ENCODE measurements at regions not wholly inside any gene's neighbourhood (a gene's known extent, or its start where the extent isn't known, plus 50 kb on each side); places are given as distances from the start of the nearest gene placed in this dataset.

DNA sequence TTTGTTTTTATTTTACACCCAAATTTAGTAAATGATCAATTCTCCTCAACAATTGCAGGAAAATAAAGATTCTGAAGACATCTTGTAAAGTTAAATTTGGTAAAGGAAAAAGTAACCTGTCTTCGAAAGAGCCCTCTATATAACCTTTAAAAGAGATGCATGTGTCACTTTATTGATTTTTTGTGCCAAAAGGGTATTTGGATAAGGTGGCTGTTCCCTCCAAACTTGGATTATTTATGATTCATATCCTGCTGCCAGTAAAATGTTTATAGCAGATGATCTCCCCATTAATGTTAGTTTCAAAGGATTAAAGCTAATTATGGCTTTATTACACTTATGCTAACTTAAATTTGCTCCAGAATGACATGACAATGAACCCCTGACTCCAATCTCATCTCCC lies 98.8 kb downstream of the DUSP6 start:
- Mint-ChIP-seq H3K4me1 (ENCODE audit: unreplicated experiment) (peaks cover 31% of the 10 kb centered on the region), H3K4me3 (no peak overlapping the region), H3K9me3 (peaks cover 5% of the 10 kb centered on the region), H3K27me3 (no peaks in the 10 kb centered on the region), H3K36me3 (no peaks in the 10 kb centered on the region), H3K27ac (no peak overlapping the region)
- no peak for DNase-seq (ENCODE audit: extremely low spot score, unreplicated experiment)
- TF ChIP-seq, protein P1, sequence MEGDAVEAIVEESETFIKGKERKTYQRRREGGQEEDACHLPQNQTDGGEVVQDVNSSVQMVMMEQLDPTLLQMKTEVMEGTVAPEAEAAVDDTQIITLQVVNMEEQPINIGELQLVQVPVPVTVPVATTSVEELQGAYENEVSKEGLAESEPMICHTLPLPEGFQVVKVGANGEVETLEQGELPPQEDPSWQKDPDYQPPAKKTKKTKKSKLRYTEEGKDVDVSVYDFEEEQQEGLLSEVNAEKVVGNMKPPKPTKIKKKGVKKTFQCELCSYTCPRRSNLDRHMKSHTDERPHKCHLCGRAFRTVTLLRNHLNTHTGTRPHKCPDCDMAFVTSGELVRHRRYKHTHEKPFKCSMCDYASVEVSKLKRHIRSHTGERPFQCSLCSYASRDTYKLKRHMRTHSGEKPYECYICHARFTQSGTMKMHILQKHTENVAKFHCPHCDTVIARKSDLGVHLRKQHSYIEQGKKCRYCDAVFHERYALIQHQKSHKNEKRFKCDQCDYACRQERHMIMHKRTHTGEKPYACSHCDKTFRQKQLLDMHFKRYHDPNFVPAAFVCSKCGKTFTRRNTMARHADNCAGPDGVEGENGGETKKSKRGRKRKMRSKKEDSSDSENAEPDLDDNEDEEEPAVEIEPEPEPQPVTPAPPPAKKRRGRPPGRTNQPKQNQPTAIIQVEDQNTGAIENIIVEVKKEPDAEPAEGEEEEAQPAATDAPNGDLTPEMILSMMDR (conservative IDR thresholded peaks at IDR 0.05) = no peak

DNA sequence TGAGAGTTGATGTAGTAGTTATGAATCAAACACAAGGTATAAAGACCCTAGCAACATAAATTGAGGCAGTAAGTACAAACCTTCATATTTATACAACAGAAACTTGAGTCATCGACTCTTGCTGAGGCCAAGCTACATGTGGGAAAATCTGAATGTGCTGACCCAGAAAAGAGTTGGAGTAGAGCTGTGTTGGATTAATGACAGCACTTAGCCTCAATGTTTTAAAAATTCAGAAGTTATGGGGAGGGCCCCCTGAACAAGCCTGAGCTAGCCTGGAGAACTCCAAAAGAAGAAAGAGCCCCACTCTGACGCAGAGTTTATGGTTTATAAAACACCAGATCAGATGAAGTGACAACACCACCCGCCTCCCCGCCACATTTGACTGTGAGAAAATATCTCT lies 100.0 kb downstream of the DUSP6 start:
- TF ChIP-seq, protein P1 (conservative IDR thresholded peaks at IDR 0.05) = no peak
- H3K27ac Mint-ChIP-seq = no peak overlapping the region
- H3K9me3 Mint-ChIP-seq = peaks cover 5% of the 10 kb centered on the region
- H3K4me3 Mint-ChIP-seq = no peak overlapping the region
- H3K36me3 Mint-ChIP-seq = no peaks in the 10 kb centered on the region
- H3K27me3 Mint-ChIP-seq = no peaks in the 10 kb centered on the region
- no peak for DNase-seq (ENCODE audit: extremely low spot score, unreplicated experiment)
- peaks cover 41% of the 10 kb centered on the region for H3K4me1 Mint-ChIP-seq (ENCODE audit: unreplicated experiment)

DNA sequence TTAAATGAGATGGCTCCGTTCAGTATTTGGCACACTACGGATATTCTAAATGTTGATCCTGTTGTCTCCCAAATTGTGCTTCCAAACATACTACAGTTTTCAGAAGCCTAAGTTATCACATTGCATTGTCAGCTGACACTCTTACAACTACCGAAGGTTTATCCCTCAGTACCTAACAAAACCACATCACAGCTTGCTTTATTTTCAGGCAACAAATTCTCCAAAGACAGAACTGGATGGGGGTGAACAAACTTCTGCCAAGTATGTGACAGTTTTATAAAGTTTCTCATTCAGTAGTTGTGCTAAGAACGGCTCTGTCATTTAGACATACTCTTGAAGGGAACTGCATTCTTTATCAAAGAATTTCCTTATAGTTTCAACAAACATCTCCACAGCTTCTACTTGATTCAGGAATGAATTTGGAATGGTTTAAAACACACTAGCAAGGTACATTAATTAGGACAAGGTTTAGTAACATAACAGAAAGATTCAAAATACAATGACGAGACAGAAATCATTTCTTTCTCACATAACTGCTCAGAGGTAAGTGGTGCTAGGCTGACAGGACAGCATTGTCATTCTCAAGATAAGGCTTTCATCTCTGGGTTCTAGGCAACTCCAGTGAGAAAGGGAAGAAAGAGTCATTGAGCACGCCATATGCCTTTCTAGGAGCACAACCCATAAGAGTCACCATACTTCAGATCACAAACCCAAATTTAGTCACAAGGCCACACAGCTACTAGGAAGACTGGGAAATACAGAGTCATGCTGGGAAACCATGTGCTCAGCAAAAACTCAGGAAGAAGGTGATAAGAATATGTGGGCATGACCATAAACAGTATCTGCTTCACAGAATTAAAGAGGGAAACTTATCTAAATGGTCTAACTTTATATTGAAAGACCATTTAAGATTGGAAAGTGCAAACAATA lies 100.7 kb downstream of the DUSP6 start:
- Mint-ChIP-seq H3K27me3 (no peaks in the 10 kb centered on the region), H3K36me3 (no peaks in the 10 kb centered on the region), H3K4me1 (ENCODE audit: unreplicated experiment) (peaks cover 39% of the 10 kb centered on the region), H3K4me3 (no peak overlapping the region), H3K27ac (no peak overlapping the region), H3K9me3 (peaks cover 5% of the 10 kb centered on the region)
- TF ChIP-seq, protein P1 (conservative IDR thresholded peaks at IDR 0.05) = no peak
- DNase-seq (ENCODE audit: extremely low spot score, unreplicated experiment) = no peak

DNA sequence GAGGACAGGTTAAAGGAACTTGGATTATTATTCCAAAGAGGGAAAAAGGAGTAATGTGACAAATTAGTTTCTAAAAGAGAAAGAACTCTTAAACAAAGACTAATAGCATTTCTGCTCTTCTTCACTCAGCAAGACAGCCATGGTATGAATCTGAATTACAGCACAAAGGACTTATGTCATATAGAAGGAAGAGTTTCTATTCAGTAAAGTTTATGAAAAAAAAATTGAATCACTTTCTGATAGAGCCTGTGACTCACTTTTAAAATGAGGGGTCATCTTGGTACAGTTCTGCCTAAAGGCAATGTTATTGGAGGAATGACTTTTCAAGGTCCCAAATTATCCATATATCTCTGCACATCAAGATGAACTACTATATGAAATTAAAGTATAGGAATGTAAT lies 101.7 kb downstream of the DUSP6 start:
- Mint-ChIP-seq H3K4me3 (no peak overlapping the region), H3K27me3 (no peaks in the 10 kb centered on the region), H3K27ac (no peak overlapping the region), H3K4me1 (ENCODE audit: unreplicated experiment) (peaks cover 39% of the 10 kb centered on the region), H3K36me3 (no peaks in the 10 kb centered on the region), H3K9me3 (peaks cover 5% of the 10 kb centered on the region)
- TF ChIP-seq, protein P1 (conservative IDR thresholded peaks at IDR 0.05) = no peak
- DNase-seq (ENCODE audit: extremely low spot score, unreplicated experiment) = no peak

DNA sequence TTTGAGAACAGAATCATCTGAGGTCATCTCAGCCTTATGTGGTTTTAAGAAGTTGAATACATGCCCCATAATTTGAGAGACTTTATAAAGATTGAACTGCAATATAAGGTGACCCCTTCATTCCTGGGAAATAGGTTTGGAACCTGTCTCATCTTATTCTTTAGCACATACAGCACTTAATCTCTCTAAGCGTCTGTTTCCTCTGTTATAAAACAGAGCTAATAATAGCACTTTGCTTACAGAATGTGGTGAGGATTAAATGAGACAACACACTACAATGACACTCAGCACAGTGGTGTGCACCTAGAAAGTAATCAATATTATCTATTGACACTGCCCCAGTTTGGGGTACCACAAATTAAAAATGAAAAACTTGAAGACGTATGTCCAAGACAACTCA lies 102.1 kb downstream of the DUSP6 start:
- Mint-ChIP-seq H3K36me3 (no peaks in the 10 kb centered on the region), H3K27ac (no peak overlapping the region), H3K27me3 (no peaks in the 10 kb centered on the region), H3K9me3 (peaks cover 5% of the 10 kb centered on the region), H3K4me3 (no peak overlapping the region), H3K4me1 (ENCODE audit: unreplicated experiment) (peaks cover 42% of the 10 kb centered on the region)
- TF ChIP-seq, protein P1 (conservative IDR thresholded peaks at IDR 0.05) = no peak
- DNase-seq (ENCODE audit: extremely low spot score, unreplicated experiment) = no peak
